ENCODE measurements at regions not wholly inside any gene's neighbourhood (a gene's known extent, or its start where the extent isn't known, plus 50 kb on each side); places are given as distances from the start of the nearest gene placed in this dataset.
"Not testable (repeated sequence)": the region's sequence is repeated elsewhere in the genome, so short reads cannot be mapped to it uniquely, and the experiment has no call there.

- no peak for DNase-seq
Measured at GRCh38 chr2:35932276-35932963, 423.2 kb upstream of the CRIM1 start.

DNA sequence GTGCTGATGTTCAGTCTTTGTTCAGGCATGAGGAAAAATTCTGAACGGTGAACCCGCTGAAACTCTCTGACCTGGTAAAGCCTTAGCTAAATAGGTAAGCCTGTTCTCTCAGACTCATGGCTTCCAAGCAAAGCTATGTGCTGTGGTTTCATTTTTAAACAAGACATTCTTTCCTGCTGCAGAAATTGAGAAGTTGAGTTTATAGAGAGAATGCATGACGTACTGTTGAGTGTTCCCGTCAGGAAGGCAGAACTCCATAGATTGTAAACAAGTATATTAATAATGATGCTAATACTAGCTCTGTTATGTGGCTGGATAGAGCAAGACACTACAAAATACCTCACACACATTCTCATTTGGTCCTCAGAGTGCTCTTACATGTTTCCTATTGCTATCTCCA lies 424.0 kb upstream of the CRIM1 start:
- no peak for DNase-seq

GRCh38 chr2:35931115-35931514 lies 424.5 kb upstream of the CRIM1 start:
- DNase-seq = no peak

DNA sequence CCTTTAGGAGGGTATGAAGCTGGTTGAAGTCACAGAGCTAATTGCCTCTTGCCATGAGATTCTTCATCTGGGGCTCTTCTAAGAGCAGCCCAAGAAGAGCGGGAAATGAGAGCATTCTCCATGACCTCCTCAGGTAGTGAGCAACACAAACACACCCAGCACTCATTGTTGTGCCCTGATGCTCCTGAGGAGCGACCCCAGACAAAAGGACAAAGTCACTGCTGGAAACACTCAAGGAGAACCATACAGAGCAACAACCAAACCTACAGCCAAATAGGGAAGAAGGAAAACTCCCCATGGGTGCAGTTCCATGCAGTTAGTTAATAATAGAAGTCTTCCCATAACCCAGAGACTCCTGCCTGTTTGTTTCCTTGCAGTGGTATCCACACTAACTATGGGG lies 426.0 kb upstream of the CRIM1 start:
- no peak for DNase-seq

- no peak for DNase-seq
Measured at GRCh38 chr2:35920061-35920460, 435.5 kb upstream of the CRIM1 start.

DNA sequence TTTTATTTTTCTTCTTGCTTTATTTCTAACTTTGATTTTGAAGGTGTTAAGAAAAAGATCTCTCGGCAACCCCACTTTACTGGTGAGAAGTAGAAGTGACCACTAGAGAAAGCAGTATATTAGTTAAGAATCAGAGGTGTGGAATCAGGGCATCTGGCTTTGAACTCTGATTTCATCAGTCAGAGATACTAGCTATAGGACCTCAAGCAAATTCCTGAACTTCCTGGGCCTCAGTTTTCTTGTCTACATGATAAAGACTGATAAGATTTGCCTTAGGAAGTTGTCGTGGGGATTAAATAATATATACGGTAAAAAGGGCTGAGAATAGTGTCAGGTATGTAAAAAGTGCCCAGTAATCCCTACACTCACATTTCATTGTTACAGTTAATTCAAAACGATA lies 440.3 kb upstream of the CRIM1 start:
- no peak for DNase-seq

DNA sequence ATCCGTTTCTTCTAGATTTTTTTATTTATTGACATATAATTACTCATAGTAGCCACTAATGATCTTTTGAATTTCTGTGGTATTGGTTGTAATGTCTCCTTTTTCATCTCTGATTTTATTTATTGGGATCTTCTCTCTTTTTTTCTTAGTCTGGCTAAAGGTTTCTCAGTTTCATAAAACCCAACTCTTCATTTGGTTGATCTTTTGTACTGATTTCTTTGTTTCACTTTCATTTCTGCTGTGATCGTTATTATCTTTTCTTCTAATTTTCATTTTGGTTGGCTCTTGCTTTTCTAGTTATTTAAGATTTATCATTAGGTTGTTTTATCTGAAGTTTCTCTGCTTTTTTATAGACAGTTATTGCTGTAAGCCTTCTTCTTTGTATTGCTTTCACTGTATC lies 463.6 kb upstream of the CRIM1 start:
- no peak for DNase-seq

DNA sequence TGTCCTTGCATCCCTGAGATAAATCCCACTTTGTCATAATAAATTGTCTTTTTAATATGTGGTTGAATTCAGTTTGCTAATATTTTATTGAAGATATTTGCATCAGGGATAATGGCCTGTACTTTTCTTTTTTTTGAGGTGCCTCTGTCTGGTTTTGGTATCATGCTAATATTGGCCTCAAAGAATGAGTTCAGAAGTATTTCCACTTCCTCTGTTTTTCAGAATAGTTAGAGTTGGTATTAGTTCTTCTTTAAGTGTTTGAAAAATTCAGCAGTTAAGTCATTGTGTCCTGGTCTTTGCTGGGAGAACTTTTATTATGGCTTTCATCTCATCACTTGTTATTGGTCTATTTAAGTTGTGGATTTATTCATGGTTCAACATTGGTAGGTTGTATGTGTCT lies 464.1 kb upstream of the CRIM1 start:
- DNase-seq = no peak

DNA sequence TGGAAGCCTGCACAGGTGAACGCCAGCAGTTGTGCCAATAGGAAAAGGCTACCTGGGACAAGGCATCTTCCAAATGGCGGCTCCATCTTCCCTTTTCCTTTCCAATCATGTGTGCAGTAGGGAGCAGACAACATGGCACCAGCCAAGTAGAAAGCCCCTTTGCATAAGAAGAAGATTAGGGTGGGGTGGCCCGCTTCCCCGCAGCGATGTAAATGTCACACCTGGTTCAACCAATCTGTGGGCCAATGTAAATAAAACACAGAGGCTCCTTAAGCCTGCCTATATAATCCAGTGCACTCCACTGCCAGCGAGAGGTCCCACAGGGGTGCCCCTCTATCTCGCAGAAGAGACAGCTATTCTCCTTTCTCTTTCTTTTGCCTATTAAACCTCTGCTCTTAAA lies 468.4 kb upstream of the CRIM1 start:
- DNase-seq = no peak

DNA sequence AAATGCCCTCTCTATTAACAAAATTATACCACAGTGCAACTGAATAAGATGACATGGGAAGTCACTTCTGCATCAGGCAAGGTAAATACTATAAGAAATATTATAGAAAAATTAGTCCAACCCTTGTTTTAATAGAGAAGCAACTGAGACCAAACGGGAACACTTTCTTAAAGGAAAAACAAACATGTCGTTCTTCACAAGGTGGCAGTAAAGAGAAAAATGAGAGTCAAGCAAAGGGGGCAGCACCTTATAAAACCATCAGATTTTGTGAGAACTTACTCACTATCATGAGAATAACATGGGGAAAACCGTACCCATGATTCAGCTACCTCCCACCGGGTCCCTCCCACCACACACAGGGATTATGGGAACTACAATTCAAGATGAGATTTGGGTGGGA lies 481.7 kb upstream of the CRIM1 start:
- DNase-seq = no peak

DNA sequence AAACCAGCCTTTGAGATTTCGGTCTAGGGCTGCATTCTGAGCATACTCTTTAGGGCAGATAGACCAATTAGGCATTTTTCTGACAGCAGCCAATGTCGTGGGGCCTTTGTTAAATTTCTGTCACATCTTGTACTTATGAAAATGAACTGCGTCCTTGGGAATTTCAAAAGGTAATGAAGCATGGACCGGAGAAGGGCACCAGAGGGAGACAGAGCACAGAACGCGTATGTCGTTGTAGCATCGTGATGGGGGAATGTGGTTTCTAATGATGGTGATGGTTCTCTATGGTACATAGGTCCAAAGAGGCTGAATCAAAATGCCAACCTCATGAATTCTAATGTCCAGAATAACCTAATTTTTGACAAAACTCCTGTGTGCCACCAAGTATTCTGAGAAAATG lies 483.9 kb upstream of the CRIM1 start:
- DNase-seq = no peak

DNA sequence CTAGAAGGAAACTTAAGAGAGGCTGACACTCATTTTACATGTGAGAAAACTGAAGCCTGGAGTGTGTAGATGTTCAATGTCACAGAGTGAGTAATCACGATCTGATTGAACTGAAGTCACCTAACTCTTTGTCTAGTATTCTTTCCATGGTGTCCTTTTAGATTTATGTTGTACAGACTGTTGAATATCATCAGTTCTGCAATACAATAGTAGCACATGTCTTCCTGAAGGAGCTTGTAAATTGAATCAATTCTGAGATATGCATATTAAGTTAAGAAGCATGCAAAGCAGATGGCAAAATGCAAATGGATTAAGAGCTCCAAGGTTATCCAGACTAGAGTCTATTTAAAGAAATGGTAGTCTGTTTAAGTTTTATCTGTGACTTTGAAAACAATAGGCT lies 484.9 kb upstream of the CRIM1 start:
- no peak for DNase-seq

DNA sequence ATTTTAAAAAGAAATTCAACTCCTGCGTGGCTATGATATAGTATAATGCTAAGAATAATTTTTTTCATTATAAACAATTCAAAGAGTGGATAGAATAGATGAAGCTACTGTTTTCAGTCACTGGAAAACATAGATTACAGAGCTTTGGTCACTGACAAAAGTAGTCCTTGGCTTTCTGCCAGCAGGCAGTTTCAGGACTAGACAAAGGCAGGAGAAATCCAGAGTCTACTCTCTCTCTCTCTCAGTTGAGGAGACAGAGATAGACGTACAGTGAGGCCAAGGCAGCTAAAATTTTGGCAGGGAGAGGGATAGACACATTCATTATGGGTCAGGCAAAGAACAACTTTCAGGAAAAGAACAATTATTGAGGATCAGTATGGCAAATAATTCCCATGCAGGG lies 491.4 kb upstream of the CRIM1 start:
- DNase-seq = no peak

- DNase-seq = no peak
Measured at GRCh38 chr2:35858216-35858615, 497.4 kb upstream of the CRIM1 start.

GRCh38 chr2:35857498-35857897 lies 498.1 kb upstream of the CRIM1 start:
- DNase-seq = no peak

- DNase-seq = no peak
Measured at GRCh38 chr2:35831385-35831784, 524.2 kb upstream of the CRIM1 start.

DNA sequence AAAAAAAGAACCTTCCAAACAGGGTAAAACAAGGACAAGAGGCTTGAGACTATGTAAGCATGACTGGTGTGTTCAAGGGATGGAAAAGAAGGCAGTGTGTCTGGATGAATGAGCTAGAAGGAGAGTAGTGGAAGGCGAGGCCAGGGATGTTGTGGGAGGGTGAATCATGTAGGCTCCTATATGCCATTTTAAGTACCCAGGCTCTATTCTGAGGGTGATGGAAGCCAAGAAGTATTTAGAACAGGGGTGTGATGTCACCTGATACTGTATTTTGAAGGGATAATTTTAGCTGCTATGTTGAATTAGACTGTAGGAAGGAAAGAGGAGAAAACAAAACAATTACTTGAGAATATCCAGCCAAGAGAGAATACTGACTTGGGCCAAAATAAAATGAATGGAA lies 524.7 kb upstream of the CRIM1 start:
- DNase-seq = no peak

GRCh38 chr2:35827086-35827485 lies 528.5 kb upstream of the CRIM1 start:
- DNase-seq = no peak

DNA sequence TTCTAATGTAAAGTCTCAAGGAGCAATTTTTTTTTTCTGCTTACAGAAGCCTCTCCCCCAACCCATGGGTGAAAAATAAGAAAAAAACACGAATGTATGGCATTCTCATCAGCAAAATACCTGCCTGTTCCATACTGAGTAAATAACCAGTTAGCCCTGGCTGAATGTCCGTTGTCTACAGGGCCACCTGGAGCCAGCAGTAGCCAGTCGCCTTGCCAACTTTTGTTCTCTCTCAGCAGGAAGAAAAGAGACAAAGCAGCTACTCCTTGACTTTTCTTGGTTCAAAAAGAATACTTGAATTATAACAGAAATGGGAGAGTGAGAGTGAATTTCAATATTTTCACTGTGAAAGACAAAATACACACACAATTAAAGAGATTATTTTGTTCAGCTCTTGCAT lies 532.9 kb upstream of the CRIM1 start:
- DNase-seq = no peak

GRCh38 chr2:35821675-35822074 lies 533.9 kb upstream of the CRIM1 start:
- DNase-seq = no peak

- no peak for DNase-seq
Measured at GRCh38 chr2:35820391-35820790, 535.2 kb upstream of the CRIM1 start.

- no peak for DNase-seq
Measured at GRCh38 chr2:35819033-35819432, 536.5 kb upstream of the CRIM1 start.

- not testable (repeated sequence) for DNase-seq
Measured at GRCh38 chr2:35818359-35818758, 537.2 kb upstream of the CRIM1 start.

GRCh38 chr2:35814597-35814996 lies 541.0 kb upstream of the CRIM1 start:
- not testable (repeated sequence) for DNase-seq

- no peak for DNase-seq
Measured at GRCh38 chr2:35803126-35803525, 552.5 kb upstream of the CRIM1 start.

All from effector CD4-positive, alpha-beta T cell (primary cell).